Activated CD8-positive, alpha-beta memory T cell treated with anti-CD3 and anti-CD28 coated beads, Interleukin-2, amount 50 U/mL, for 1 hour (primary cell): ENCODE measurements at regions not wholly inside any gene's neighbourhood (a gene's known extent, or its start where the extent isn't known, plus 50 kb on each side); places are given as distances from the start of the nearest gene placed in this dataset.
"Not testable (repeated sequence)": the region's sequence is repeated elsewhere in the genome, so short reads cannot be mapped to it uniquely, and the experiment has no call there.

Source experiments
- DNase-seq: peaks from one replicate; pipeline ENCODE4 v3.0.0-alpha.2; 2020; ENCODE audit errors: extremely low read depth

DNA sequence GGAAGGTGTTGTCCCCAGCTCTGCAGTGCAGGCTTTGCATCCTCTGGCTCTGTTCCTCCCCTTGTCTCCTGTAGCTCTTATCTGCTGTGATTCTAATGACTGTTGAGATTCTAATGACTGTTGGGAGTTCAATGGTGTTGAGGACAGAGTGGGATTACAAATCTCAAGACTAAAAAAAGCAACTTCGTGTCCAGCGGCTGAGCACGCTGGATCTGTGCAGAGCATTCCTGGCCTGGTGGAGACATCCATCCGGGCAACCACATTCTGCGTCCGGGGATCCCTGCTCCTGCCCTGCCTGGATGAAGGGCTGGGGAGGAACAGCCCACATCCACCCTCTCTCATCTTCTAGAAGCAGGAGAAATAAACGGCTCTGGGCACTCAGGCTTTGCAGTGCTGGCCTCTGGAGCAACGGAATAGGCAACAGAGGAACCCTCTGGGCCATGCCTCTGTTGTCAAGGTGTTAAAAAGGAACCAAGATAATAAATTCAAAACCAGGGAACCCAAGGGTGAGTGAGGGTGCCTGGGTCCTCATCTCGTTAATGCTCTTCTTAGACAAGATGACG lies 106.7 kb upstream of the ASB18 start:
- no peak for DNase-seq

- no peak for DNase-seq
These were observed 111.8 kb upstream of the ASB18 start for GRCh38 chr2:236375973-236376476.

DNA sequence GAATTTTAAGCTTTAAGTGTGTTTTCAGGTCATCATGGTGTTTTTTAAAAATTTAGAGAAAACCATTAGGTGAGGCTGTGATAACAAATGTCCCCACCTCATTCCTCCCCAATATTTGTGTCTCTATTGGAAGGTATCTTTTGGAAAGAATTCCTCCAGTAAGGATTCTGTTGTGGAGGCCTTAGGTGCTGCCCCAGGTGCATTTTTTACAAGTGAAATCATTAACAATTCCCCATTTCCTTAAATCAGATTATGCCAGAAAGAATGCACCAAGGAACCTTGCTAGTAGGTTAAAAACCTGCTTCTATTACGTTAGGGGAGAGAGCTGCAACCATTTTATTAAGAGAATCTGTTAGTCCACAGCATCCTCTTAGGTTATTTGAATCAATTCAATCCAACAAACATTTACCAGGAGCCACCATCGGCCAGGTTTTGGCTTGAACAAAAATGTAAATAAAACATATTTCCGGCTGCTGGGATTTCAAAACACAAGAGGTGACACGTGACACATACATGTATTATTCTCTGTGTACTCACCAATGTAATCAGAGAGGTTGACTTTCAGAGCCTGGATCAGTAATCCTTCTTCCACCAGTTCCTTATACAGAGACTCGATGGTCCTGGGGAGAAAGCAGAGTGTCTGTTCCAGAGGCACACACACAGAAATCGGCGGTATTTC lies 112.5 kb upstream of the ASB18 start:
- no peak for DNase-seq

- DNase-seq, result no peak
These were observed 115.9 kb upstream of the ASB18 start for GRCh38 chr2:236380051-236380612.

DNA sequence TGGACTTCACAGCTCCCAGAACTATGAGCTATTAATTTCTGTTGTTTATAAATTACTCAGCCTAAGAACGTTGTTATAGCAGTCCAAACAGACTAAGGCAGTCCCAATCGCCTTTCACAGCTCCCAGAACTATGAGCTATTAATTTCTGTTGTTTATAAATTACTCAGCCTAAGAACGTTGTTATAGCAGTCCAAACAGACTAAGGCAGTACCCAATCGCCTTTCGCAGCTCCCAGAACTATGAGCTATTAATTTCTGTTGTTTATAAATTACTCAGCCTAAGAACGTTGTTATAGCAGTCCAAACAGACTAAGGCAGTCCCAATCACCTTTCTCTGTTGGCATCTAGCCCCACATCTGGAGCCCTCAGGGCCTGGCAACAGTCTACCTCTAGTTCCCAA lies 117.0 kb upstream of the ASB18 start:
- not testable (repeated sequence) for DNase-seq

- DNase-seq, result not testable (repeated sequence)
These were observed 125.3 kb upstream of the ASB18 start for GRCh38 chr2:236389284-236390216.

DNA sequence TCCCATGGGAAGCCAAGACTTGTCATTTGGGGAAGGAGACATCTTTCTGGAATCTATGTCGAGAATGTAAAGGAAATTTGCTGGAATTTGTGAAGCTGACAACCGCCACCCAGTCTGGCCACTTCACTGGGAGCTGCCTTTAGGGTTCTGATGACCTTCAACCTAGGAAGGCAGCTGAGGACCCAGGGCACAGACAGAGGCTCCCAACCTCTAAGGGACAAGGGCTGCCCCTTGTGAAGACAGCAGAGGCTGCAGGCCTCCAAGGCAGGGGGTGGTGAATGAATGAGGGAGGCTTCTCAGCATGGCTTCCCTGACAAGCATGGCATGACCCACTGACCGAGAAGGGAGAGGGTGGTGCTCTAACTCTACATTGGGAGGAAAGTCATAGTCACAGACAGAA lies 128.9 kb upstream of the ASB18 start:
- DNase-seq, result no peak

DNA sequence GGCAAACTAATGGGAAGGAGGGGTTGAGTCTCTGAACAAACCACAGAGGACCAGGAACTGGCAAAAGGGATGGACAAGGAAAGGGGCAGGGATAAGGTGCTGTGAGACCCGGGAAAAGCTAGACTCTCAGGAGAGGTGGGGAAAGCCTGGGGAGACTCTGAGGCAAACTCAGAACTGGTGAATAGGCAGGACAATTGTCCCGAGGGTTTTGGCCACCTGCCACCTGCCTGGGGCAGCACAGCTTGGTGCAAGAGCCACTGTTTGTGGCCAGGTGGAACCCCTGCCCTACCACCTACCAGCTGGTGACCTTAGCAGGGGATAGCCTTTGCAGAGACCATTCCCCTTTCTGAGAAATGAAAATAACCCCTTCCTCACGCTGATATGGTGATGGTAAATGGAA lies 129.4 kb upstream of the ASB18 start:
- no peak for DNase-seq

GRCh38 chr2:236394571-236394970 lies 130.4 kb upstream of the ASB18 start:
- no peak for DNase-seq

DNA sequence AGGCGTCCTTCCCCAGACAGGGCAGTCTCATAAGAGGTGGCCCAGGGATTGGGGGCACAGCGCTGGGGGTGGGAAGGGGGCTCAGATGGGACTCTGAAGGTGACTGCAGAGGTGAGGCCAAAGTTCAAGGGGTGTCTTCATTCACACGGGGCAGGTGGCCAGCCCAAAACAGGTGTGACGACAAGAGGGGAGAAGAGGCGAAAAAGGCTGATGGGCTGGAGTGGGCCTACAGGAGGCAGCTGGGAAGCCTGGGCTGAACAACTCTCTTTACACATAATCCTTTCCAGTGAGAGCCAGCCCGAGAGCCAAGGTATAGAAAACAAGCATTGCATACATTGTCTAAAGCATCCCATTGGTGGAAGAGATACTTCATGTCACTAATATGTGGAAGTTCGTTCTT lies 130.9 kb upstream of the ASB18 start:
- DNase-seq, result no peak

DNA sequence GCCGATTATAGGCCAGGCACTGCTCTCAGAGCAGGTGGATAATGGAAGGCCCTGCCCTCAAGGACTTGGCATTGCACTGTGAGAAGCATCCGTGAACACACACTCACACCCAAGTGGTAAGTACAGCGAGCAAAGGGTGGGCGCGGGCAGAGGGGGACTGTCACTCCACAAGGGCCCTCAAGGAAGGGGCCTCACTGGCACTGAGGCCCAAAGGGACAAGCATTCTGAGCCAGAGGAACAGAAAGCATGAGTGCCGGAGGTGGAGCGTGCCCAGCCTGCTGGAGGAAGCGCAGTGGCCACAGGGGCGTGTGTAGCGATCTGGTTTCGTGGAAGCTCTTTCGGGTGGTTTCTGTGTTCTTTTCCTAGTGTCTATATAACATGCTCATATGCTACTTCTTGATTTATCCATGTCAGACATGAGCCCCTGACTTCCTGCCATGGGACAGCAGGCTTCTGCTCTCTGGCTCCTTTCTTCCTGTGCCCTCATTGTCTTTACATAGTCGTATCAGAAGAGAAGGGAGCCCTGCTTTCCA lies 132.7 kb upstream of the ASB18 start:
- no peak for DNase-seq

DNA sequence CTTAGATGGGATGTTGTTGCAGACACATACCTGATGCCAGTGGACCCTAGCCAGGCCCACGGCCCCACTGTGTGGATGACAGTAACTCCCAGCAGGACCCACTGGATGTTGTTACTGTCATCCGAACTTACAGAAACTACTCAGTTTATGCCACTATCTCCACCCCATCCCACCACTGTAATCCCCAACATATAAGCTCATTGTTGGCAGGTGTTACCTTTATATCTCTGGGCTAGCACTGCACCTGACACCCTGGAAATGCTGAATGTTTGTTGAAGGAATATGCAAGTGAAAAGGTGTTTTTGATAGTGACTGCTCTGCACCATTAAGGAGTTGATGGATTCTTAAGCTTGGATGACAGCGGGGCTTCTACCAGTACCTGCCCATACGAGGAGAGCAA lies 133.5 kb upstream of the ASB18 start:
- no peak for DNase-seq

- DNase-seq, result no peak
These were observed 135.2 kb upstream of the ASB18 start for GRCh38 chr2:236399409-236399808.

- DNase-seq, result no peak
These were observed 135.9 kb upstream of the ASB18 start for GRCh38 chr2:236400046-236400574.

- no peak for DNase-seq
These were observed 136.6 kb upstream of the ASB18 start for GRCh38 chr2:236400594-236401360.

- DNase-seq, result no peak
These were observed 138.0 kb upstream of the ASB18 start for GRCh38 chr2:236402033-236402790.

- no peak for DNase-seq
These were observed 138.9 kb upstream of the ASB18 start for GRCh38 chr2:236403125-236403524.

GRCh38 chr2:236403811-236404210 lies 139.6 kb upstream of the ASB18 start:
- no peak for DNase-seq

DNA sequence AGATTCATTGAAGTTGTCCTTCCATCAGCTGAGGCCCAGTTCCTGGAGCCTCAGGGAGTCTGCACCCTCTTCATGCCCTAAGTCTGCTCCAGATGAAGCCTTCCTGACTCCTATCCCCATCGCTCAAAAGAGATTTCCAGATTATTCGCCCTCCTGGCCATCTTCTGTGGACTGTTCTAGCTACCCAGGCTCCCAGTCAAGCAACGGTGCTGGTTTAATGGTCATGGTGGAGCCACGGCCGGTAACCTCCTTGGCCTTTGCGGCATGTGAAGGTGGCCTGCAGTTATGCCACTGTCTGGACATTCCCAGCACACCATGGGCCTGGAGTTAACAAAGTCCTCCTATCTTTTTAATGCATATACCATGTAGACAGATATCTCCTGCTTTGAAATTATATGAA lies 140.1 kb upstream of the ASB18 start:
- DNase-seq, result no peak

- no peak for DNase-seq
These were observed 141.2 kb upstream of the ASB18 start for GRCh38 chr2:236405357-236405756.
